GM12891 (cell line): ENCODE measurements at regions not wholly inside any gene's neighbourhood (a gene's known extent, or its start where the extent isn't known, plus 50 kb on each side); places are given as distances from the start of the nearest gene placed in this dataset.

Source experiments
- POLR2A ChIP-seq: IDR thresholded peaks from 2 replicates; pipeline ENCODE4 v1.6.1; 2011; ENCODE audit warnings: low read depth, low read length, control low read depth
- POLR2AphosphoS5 ChIP-seq: IDR thresholded peaks from 2 replicates; pipeline ENCODE4 v1.6.1; 2011; ENCODE audit warnings: low read depth, low read length, control low read depth

GRCh38 chr12:115088995-115089841, 405.2 kb upstream of the TBX3 start:
- TF ChIP-seq POLR2A (no peak), POLR2AphosphoS5 (no peak)
